ENCODE measurements at regions not wholly inside any gene's neighbourhood (a gene's known extent, or its start where the extent isn't known, plus 50 kb on each side); places are given as distances from the start of the nearest gene placed in this dataset.
"Not testable (repeated sequence)": the region's sequence is repeated elsewhere in the genome, so short reads cannot be mapped to it uniquely, and the experiment has no call there.

DNA sequence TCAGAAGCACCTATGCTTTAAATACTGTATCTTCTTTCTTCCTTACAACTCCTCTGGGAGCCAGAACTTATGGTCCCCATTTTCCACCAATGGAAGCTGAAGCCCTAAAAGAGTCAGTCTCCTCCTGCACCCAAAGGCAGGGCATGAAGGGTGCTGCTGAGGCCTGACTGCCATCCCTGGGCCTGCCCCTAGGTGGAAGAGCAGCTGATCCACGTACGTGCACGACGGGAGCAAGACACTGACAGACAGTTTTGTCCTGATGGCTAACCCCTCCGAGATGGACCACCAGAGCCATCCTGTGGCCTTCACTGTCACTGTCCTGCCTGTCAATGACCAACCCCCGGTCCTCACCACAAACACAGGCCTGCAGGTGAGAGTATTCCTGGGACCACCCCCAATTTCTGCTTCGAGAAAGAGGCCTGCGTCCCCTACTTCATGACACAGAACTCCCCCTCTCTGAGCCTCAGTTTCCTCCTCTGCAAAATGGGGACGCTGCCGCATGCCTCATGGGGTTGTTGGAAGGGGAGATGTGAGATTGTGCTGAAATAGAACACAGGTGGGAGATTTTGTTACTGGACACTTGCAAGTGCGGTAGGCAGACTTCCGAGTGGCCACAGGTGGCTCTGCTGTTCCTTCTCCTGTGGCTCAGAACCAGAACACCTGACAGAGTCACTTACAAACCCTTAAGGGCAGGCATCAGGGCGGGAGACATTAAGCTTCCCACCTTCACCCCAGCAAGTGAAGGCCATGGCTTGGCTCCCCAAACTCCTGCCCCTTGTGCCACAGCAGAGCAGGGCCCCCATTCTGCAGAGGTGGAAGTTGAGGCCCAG is 175.4 kb downstream of the TBC1D2B start:
- DNase-seq (ENCODE audit: low read depth) = peak; percentile 11
- H3K4me3 ChIP-seq (ENCODE audit: low read length) = no peak overlapping the region
- TF ChIP-seq, protein P1, sequence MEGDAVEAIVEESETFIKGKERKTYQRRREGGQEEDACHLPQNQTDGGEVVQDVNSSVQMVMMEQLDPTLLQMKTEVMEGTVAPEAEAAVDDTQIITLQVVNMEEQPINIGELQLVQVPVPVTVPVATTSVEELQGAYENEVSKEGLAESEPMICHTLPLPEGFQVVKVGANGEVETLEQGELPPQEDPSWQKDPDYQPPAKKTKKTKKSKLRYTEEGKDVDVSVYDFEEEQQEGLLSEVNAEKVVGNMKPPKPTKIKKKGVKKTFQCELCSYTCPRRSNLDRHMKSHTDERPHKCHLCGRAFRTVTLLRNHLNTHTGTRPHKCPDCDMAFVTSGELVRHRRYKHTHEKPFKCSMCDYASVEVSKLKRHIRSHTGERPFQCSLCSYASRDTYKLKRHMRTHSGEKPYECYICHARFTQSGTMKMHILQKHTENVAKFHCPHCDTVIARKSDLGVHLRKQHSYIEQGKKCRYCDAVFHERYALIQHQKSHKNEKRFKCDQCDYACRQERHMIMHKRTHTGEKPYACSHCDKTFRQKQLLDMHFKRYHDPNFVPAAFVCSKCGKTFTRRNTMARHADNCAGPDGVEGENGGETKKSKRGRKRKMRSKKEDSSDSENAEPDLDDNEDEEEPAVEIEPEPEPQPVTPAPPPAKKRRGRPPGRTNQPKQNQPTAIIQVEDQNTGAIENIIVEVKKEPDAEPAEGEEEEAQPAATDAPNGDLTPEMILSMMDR (IDR thresholded peaks at IDR 0.05; ENCODE audit: insufficient read depth, low read depth, low read length, missing control alignments) = peak; percentile 27

GRCh38 chr15:77901251-77901881 is 176.1 kb downstream of the TBC1D2B start:
- TF ChIP-seq, protein P1 (IDR thresholded peaks at IDR 0.05; ENCODE audit: insufficient read depth, low read depth, low read length, missing control alignments) = no peak
- no peak for DNase-seq (ENCODE audit: low read depth)
- no peak overlapping the region for H3K4me3 ChIP-seq (ENCODE audit: low read length)

DNA sequence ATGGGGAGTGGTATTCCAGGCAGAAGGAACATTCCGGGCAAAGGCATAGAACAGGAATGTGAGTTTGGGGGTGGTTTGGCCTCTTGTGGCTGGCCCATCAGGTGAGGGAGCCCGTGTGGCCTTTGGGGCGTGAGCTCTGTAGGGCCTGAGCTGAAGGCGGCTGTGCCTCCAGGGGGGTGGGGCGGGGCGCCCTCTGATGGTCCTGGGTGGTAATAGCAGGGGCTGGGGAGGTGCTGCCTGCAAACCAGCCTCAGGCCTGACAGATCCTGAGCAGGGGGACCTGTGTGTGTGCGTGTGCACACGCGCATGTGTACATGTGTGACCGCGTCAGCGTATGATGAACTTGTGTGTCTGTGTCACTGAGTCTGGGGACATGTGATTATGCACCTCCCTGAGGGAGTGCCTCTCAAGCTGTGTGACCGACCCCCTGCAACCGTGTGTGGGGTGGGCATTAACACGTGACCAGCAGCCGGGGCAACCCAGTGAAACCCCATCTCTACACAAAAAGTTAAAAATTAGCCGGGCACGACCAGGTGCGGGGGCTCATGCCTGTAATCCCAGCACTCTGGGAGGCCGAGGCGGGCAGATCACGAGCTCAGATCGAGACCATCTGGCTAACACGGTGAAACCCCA is 177.1 kb downstream of the TBC1D2B start:
- TF ChIP-seq, protein P1 (IDR thresholded peaks at IDR 0.05; ENCODE audit: insufficient read depth, low read depth, low read length, missing control alignments) = peak; percentile 44
- DNase-seq (ENCODE audit: low read depth); H3K4me3 ChIP-seq (ENCODE audit: low read length): not testable (repeated sequence)

- DNase-seq (ENCODE audit: low read depth); H3K4me3 ChIP-seq (ENCODE audit: low read length): not testable (repeated sequence)
Measured at GRCh38 chr15:77899776-77900175, 177.7 kb downstream of the TBC1D2B start.

DNA sequence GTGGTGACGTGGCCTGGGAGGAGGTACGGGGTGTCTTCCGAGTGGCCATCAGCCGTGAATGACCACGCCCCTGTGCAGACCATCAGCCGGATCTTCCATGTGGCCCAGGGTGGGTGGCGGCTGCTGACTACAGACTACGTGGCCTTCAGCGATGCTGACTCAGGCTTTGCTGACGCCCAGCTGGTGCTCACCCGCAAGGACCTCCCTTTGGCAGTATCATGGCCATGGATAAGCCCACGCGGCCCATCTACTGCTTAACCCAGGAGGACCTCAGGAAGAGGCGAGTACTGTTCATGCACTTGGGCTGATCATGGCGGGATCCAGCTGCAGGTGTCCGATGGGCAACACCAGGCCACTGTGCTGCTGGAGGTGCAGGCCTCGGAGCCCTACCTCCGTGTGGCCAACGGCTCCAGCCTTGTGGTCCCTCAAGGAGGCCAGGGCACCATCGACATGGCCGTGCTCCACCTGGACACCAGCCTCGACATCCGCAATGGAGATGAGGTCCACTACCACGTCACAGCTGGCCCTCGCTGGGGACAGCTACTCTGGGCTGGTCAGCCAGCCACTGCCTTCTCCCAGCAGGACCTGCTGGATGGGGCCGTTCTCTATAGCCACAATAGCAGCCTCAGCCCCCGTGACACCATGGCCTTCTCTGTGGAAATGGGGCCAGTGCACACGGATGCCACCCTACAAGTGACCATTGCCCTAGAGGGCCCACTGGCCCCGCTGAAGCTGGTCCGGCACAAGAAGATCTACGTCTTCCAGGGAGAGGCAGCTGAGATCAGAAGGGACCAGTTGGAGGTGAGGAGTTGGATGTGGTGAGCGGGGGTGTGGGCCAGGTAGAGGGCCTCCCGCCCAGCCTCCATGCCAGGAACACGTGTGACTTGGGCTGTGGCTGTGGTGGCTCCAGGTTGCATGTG is 178.4 kb downstream of the TBC1D2B start:
- H3K4me3 ChIP-seq (ENCODE audit: low read length) = no peak overlapping the region
- TF ChIP-seq, protein P1 (IDR thresholded peaks at IDR 0.05; ENCODE audit: insufficient read depth, low read depth, low read length, missing control alignments) = no peak
- DNase-seq (ENCODE audit: low read depth) = no peak

- no peak overlapping the region for H3K4me3 ChIP-seq (ENCODE audit: low read length)
- TF ChIP-seq, protein P1 (IDR thresholded peaks at IDR 0.05; ENCODE audit: insufficient read depth, low read depth, low read length, missing control alignments) = no peak
- DNase-seq (ENCODE audit: low read depth) = no peak
Measured at GRCh38 chr15:77897896-77898406, 179.6 kb downstream of the TBC1D2B start.

DNA sequence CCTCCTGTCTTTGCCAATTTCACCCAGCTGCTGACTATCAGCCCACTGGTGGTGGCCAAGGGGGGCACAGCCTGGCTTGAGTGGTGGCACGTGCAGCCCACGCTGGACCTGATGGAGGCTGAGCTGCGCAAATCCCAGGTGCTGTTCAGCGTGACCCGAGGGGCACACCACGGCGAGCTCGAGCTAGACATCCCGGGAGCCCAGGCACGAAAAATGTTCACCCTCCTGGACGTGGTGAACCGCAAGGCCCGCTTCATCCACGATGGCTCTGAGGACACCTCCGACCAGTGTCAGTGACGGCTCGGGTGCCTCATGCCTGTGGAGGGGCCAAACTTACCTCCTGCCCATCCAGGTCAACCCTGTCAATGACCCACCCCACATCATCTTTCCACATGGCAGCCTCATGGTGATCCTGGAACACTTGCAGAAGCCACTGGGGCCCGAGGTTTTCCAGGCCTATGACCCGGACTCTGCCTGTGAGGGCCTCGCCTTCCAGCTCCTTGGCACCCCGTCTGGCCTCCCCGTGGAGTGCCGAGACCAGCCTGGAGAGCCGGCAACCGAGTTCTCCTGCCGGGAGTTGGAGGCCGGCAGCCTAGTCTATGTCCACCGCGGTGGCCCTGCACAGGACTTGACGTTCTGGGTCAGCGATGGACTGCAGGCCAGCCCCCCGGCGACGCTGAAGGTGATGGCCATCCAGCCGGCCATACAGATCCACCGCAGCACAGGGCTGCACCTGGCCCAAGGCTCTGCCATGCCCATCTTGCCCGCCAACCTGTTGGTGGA is 180.2 kb downstream of the TBC1D2B start:
- not testable (repeated sequence) for DNase-seq (ENCODE audit: low read depth); H3K4me3 ChIP-seq (ENCODE audit: low read length)

DNA sequence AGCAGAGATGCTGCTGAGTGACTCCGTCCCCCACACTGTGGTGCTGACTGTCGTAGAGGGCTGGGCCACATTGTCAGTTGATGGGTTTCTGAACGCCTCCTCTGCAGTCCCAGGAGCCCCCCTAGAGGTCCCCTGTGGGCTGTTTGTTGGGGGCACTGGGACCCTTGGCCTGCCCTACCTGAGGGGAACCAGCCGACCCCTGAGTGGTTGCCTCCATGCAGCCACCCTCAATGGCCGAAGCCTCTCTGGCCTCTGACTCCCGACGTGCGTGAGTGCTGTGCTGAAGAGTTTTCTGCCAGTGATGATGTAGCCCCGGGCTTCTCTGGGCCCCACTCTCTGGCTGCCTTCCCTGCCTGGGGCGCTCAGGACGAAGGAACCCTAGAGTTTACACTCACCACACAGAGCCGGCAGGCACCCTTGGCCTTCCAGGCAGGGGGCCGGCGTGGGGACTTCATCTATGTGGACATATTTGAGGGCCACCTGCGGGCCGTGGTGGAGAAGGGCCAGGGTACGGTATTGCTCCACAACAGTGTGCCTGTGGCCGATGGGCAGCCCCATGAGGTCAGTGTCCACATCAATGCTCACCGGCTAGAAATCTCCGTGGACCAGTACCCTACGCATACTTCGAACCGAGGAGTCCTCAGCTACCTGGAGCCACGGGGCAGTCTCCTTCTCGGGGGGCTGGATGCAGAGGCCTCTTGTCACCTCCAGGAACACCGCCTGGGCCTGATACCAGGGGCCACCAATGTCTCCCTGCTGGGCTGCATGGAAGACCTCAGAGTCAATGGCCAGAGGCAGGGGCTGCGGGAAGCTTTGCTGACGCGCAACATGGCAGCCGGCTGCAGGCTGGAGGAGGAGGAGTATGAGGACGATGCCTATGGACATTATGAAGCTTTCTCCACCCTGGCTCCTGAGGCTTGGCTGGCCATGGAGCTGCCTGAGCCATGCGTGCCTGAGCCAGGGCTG is 181.1 kb downstream of the TBC1D2B start:
- not testable (repeated sequence) for DNase-seq (ENCODE audit: low read depth); H3K4me3 ChIP-seq (ENCODE audit: low read length)

Measured in epithelial cell of esophagus (primary cell).